AG08396 (cell line): ENCODE measurements at regions not wholly inside any gene's neighbourhood (a gene's known extent, or its start where the extent isn't known, plus 50 kb on each side); places are given as distances from the start of the nearest gene placed in this dataset.
"Not testable (repeated sequence)": the region's sequence is repeated elsewhere in the genome, so short reads cannot be mapped to it uniquely, and the experiment has no call there.

ENCODE experiments used
- DNase-seq: peaks from one replicate; pipeline ENCODE4 v3.0.0; 2012; ENCODE audit warnings: low spot score, mixed read lengths

DNA sequence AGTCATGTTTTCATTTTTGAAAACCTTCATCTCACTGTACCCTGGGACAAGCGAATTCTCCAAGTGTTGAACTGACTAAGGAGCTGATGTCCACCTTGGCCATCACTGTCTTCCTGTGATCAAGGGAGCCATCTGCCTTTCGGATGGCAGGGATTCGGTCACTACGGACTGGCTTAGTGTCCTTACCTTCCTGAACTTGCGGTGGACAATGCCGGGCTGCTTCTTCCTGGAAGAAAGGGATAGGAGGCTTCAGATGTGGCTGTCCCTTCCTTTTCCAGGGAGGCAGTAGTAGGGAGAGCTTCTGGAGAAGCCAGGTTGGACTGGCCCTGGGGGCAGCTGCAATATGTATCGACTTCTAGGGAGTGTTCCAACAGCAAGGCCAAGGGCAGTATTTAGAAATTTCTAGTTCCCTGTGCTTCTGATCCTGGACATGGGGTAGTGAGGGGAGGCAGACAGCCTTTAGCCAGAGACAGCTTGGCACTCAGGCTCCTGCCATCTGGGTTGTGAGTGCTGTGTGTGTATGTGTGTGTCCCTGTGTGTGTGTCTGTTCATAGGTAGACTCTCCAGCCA is 114.6 kb downstream of the IER5 start:
- DNase-seq: no peak

DNA sequence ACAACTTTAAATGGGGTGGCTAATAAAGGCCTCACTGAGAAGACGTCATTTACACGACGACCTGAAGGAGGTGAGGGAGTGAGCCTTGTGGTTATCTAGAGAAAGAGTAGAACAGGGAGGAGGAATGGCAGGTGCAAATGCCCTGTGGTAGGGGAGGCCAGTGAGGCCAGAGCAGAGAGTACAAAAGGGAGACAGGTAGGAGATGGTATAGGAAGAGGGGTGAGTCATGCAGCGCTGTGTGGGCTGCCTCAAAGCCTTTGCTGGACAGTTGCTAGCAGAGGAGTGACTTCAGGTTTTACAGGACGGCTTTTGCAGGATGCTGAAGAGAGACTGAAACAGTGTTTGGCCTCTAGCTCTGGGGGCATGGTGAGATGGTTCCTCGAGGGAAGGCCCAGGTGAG is 116.0 kb downstream of the IER5 start:
- DNase-seq: no peak

DNA sequence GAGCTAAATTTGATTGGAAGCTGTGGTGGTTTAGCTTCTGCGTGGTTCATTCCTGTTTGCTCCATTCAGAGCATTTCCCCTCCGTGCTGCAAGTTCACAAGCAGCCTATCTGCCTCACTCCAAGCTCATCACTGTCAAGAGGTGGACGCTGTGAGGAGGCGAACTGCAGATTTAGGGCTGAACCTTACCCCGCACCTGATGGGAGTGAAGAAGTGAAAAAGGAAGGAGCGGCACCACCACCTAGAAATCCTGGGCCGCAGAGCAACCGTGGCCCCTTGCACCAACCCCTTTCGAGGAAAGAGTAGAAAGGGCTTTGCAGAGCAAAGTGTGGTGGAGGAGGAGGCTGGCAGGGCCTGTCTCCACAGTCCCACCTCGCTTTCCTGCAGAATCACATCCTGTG is 117.4 kb downstream of the IER5 start:
- no peak for DNase-seq

DNA sequence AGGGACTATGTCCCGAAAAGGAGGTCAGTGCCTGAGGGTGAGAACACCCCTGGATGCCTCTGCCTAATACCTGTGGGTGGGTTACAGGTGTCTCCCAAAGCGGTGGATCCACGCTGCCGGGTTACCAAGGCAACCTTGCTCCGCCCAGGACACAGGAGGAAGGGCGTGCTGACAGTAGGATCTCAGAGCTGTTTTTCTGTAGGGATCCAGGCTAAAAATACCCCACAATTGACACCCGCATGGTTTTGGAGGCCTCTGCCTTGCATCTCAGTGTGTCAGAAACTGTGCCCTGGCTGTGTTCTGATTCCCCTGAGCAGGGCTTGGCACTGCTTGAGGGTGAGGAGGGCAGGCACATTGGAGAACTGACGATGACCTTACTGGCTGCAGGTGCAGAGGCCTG is 118.0 kb downstream of the IER5 start:
- DNase-seq: no peak

DNA sequence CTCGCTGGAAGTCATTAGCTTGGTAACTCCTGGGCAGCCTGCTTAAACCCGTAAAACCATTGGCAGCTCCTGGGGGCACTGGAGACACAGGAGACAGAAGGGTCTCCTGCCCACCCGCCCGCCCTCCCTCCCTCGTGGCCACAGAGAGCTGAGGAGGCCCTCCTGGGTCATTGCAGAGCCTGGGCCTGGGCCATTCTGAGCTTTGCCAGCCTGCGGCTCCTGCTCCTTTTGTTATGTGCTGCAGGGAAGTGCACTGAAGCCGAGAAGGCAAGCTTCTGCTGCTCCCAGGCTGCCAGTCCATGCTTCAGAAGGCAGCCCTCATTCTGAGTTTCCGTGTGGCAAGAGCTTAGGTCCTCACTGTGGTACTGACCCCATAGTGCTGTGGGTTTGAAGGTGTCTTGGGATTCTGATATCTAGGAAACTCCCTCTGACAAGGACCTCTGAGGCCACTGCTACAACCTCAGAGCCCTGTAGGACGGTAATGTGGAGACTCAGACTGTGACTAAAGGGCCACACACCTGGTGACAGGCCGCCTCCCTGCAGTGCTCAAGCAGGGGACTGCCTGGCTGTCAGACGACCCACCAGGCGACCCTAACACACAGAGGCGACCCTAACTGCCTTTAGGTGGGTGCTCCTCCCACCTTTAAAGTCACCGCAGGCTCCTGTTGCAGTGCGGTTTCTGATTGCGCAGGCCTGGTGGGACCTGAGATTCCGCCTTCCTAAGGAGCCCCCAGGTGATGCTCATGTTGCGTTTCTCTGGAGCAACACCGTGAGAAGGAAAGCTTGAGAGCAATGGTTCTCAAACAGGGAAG is 118.7 kb downstream of the IER5 start:
- no peak for DNase-seq

DNA sequence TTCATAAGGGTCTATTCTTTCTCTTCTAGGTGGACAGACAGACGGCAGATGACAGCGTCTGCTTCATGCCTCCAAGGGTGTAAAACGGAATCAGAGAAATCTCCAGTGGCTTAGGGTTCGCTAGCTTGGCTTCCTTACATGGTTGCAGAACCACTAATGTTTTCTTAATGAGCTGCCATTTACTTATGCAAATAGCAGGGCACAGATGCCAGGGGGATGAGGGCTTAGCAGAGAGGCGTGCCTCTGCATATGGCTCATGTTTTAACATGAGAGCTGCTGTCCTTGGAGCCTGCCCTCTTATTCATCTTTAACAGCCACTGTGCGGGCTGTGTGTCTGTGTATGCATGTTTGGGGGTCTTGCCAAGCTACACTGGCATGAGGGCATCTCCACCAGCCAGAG is 119.6 kb downstream of the IER5 start:
- no peak for DNase-seq

DNA sequence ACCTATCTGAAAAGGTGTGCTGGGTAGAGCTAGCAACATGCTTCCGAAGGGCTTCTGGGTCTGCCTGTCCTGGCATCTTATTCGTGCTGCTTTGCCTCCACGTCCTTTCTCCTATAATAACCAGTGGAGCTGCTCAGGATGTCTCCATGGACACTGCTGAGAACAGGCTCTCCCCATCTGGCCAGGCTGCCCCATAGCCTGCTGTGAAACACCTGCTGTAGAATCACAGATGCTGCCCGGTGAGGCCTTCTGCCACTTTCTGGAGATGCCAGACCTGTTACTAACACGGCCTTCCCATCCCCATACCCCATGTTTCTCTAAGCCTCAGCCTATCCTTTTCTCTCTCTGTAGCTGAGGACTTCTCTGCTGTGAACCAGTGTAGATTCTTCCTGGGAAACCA is 120.5 kb downstream of the IER5 start:
- DNase-seq: no peak

DNA sequence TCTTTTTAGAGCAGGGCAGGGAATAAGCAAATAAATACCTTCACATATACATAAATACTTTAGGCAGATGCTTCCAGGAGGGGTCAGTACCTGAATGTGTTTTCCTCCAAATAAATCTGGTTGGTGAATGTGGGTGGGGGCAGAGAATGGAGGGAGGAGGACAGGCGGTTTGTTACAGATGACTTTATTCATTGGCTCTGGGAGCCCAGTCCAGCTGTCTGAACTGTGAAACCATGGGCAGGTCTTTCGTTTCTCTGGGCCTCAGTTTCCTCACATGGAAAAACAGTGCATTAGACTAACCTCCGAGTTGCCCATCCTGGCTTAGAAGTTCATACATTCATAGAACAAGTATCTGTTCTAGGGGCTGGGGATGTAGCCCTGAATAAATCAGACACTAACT is 124.6 kb downstream of the IER5 start:
- no peak for DNase-seq

DNA sequence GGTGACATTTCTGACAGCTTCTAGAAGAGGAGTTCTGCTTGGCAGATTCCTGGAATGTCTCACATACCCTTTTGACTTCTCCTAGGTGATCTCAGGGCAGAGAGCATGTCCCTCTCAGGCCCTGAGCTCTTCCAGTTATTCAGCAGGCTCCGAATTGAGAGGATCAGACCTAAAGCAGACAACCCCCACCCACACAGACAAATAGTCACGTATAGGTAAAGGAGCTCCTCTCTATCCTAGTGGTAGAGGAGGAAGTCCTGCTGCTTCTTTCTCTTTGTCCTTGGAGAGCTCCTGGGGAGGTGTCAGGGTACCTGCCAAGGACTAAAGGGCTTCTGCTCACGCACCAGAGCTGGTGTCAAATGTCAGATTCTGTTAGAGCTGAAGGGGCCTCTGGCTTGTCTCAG is 128.1 kb downstream of the IER5 start:
- DNase-seq: no peak

DNA sequence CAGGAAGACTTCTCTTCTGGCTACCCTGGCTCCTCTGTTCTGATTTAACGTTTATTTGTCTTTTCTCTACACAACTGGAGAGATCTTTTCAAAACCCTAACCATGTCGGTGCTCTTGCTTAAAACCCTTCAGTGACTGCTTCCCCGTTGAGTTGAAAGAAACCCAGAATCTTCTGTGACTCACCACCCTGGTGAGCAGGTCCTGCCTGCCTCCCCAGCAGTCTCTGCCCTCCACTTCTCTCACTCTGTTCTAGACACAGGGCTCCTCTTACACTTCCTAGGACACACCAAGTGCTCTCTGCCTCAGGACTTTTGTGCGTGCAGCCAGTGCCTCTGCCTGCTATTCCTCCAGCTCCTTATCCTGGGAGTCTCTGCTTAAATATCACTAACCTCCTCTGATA is 131.4 kb downstream of the IER5 start:
- no peak for DNase-seq

DNA sequence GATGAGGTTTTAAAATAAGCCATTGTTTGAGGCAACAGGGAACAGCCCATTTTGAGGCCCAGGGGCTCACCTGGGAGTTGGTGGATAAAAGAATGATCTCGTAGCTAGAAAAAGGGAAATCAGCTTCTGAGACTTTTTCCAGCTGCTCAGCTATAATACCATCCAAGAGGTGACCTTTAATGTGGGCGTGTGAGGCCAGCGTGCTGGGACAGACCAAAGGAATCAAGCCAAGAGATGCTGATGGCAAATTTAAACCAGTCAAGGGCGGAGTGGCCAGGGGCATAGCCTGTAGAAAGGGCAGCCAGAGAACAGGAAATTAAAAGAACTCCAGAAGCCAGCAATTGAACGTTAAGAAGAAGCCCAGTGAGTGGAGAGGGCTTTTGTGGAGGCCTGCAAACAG is 132.6 kb downstream of the IER5 start:
- DNase-seq: no peak

DNA sequence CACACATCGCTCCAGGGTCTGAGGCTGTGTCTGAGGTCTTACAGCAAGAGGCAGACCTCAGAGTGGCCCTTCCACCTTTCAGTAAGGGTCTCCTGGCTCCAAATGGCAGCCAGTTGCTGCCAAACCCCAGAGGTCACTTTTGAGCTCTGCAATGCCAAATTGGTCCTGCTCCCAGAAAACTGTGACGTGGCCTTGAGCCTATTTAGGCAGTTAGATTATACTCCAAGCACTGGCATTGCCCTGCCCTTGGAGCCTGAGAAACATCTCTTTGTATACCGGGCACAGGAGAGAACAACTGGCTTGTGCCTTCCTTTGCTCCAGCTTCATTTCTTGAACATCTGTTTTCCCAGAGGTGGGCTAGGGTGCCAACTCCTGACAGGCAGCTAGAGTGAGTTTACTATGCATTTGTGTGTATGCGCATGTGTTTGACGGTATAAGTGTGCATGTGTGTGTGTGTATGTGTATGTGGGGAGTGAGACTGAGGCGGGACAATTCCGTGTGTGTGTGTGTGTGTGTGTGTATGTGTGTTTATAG is 134.5 kb downstream of the IER5 start:
- DNase-seq: no peak

DNA sequence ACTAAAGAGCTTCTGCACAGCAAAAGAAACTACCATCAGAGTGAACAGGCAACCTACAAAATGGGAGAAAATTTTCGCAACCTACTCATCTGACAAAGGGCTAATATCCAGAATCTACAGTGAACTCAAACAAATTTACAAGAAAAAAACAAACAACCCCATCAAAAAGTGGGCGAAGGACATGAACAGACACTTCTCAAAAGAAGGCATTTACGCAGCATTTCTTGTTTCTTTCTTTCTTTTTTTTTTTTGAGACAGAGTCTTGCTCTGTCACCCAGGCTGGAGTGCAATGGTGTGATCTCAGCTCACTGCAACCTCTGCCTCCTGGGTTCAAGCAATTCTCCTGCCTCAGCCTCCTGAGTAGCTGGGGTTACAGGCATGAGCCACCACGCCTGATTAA is 138.2 kb downstream of the IER5 start:
- not testable (repeated sequence) for DNase-seq

DNA sequence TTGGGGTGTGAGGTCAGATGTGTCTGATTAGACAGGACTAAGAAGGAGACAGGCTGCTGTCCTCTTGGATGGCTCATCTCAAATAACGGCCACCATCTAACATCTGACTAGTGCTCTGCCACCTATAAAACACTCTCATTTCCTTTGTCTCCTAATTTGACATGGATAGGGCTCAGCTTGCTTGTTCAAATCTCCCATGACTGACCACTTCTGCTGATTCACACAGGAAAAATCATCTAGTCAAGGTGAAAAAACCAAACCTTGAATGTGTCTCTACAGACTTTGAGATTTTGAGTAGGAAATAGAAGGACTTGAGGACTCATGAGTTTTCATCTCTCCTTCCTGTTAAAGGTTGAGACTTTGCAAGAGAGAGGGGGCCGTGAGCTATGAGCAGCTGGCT is 150.6 kb downstream of the IER5 start:
- no peak for DNase-seq

DNA sequence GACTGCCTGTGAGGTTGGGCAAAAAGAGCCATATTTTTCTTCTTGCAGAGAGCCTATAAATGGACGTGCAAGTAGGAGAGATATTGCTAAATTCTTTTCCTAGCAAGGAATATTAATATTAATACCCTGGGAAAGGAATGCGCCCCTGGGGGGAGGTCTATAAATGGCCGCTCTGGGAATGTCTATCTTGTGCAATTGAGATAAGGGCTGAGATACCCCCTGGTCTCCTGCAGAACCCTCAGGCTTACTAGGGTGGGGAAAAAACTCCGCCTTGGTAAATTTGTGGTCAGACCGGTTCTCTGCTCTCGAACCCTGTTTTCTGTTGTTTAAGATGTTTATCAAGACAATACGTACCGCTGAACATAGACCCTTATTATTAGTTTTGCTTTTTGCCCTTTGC is 157.8 kb downstream of the IER5 start:
- not testable (repeated sequence) for DNase-seq

DNA sequence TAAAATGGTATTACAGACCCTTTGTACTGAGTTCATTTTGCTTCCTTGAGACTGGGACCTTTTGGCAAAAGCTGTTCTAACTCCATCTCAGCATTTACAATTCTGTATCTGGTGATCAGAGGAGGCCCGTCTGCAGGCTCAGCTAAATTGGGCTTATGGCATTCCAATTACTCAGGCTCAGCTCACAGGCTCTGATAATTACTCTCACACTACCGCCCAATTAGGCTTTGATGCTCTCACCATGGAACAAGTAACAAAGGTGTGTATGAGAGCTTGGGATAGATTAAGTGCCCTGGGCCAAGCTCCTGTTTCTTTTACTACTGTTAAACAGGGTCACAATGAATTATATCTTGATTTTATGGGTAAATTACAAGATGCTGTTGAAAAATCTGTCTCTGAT is 159.9 kb downstream of the IER5 start:
- DNase-seq: not testable (repeated sequence)

DNA sequence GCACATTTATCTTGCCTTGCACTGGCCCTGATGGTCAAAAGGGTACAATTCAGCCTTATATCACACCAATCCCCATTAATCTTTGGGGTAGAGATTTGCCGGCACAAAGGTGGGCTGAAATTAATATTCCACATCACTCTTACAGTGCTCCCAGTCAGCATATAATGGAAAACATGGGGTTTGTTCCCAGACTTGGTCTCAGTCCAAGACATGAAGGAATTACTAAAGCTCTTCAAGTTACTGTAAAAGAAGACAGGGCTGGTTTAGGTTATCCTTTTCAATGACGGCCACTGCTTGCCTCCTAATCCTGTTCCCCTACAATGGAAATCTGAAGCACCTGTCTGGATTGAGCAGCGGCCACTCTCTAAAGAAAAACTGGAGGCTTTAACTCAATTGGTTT is 160.7 kb downstream of the IER5 start:
- no peak for DNase-seq

DNA sequence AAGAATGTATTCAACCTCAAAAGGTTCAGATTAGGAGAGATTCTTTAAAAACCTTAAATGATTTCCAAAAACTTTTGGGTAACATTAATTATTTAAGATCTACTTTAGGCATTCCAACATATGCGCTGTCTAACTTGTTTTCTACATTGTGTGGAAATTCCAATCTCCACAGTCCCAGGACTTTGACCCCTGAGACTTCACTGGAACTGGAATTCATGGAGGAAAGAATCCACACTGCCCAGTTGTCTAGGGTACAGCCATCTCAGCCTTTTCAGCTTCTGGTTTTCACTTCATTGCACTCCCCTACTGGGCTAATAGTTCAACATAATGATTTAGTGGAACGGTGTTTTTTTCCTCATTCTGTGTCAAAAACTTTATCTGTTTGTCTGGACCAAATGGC is 161.5 kb downstream of the IER5 start:
- DNase-seq: no peak

DNA sequence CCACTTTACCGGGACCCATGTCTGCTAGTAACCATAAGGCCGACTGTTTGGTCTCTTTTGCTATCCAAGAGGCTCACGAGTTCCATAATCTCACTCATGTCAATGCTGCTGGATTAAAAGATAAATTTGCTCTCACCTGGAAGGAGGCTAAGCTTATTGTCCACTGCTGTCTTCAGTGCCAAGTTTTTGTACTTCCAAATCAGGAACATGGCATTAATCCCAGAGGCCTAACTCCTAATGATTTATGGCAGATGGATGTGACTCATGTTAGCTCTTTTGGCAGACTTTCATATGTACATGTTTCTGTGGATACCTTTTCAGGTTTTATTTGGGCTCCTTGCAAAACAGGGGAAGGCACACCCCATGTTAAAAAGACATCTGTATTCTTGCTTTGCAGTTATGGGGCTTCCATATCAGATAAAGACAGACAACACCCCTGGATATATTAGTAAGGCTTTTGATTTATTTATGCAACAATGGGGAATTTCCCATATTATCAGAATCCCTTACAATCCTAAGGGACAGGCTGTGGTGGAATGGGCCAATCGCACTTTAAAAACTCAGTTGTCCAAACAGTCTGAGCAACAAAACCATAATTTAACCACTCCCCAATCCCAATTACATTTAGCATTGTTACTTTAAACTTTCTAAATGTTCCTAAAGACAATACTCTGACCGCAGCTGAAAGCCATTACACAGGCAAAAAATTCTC is 162.7 kb downstream of the IER5 start:
- peak; percentile 7 for DNase-seq

DNA sequence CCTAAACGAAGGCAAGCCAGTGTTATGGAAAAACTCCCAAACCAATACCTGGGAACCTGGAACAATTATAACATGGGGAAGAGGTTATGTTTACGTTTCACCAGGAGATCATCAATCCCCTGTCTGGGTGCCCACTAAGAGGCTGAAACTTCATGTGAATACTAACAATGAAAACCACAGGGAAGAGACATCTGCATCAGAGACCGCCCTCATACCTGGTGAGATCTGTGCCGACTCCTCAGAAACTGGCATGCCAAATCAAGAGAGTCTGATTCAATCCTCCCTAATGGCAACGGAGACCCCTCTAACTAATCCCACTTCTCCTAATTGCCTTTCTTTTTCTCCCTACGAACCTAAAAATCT is 163.2 kb downstream of the IER5 start:
- no peak for DNase-seq

DNA sequence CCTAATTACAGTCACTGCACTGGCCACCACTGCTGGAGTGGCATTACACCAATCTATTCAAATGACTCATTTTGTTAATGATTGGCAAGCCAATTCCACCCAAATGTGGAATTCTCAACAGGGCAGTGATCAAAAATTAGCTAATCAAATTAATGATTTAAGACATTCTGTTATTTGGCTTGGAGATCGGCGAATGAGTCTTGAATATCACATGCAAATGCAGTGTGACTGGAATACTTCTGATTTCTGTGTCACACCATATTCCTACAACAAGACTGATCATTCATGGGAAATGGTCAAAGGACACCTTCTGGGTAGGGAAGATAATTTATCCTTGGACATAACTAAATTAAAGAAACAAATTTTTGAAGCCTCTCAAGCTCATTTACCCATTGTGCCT is 165.1 kb downstream of the IER5 start:
- not testable (repeated sequence) for DNase-seq

DNA sequence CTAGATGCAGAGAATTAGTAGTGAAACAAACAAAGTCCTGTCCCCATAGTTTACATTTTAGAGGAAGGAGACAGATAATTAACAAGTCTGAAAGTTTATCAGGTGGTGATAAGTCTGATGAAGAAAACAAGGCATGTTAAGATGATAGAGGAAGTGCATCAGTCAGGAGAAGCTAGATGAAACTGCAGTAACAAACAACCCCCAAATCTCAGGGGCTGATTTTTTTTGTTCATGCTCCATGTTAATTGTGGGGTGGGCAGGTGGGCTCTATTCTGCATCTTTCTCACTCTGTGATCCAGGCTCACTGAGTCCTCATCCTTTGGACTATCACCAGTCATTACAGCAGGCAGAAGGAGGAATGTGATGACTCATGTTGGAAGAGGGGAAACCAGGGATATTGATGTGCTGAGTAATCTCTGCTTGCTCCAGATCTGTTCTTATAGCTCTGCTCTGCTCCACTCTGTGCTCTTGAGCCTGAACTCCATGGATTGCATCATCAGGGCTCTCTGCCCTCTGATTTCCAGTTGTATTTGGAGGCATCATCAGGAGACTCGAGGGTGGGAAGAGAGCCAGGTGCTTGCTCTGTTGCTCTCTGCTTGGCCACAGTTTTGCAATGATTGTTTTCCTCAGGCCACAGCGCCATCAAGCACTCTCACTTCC is 166.9 kb downstream of the IER5 start:
- DNase-seq: peak; percentile 73

DNA sequence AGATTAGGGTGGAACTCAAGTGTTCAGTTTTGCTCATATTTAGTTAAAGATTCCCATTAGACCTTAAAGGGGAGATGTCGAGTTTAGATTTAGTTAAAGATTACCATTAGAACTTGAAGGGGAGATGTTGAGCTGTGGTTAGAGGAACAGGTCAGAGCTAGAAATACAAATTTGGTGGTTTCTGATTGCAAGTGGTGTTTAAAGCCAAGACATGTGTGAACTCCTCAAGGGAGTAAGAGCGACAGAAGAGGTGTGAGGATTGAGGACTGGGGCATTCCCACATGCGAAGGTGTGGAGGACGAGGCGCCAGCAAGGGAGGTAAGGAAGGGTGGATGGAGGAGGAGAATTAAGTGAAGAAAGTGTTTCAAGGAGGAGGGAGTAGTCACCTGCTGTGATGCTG is 168.6 kb downstream of the IER5 start:
- no peak for DNase-seq
